HEK293T (cell line): ENCODE measurements at regions not wholly inside any gene's neighbourhood (a gene's known extent, or its start where the extent isn't known, plus 50 kb on each side); places are given as distances from the start of the nearest gene placed in this dataset.

Experiments used
- FOXA1 ChIP-seq: fragments of 450-650 bp; IDR thresholded peaks from 2 replicates; pipeline ENCODE4 v1.6.1; 2016; ENCODE audit warnings: mild to moderate bottlenecking
- FOXK2 ChIP-seq: fragments of 450-650 bp; IDR thresholded peaks from 2 replicates; pipeline ENCODE4 v1.6.1; 2016; ENCODE audit warnings: mild to moderate bottlenecking
- HDGF ChIP-seq: fragments of 450-650 bp; IDR thresholded peaks from 2 replicates; pipeline ENCODE4 v1.6.1; 2017; ENCODE audit warnings: antibody characterized with exemption, borderline replicate concordance
- SP1 ChIP-seq: fragments of 450-650 bp; IDR thresholded peaks from 2 replicates; pipeline ENCODE4 v1.6.1; 2017
- ZNF384 ChIP-seq: fragments of 450-650 bp; IDR thresholded peaks from 2 replicates; pipeline ENCODE4 v1.6.1; 2016

DNA sequence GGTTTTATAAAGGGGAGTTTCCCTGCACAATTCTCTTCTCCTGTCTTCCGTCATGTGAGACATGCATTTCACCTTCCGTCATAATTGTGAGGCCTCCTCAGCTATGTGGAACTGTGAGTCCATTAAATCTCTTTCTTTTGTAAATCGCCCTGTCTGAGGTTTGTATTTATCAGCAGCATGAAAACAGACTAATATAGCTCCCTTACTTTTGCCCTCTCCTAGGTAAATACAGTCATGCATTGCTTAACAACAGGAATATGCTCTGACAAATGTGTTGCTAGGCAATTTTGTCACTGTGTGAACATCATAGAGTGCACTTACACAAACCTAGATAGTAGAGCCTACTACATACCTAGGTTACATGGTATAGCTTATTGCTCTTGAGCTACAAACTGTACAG, 616.8 kb downstream of the RWDD3 start:
- TF ChIP-seq HDGF: no peak
- no peak for TF ChIP-seq FOXA1
- no peak for TF ChIP-seq FOXK2
- no peak for TF ChIP-seq SP1
- no peak for TF ChIP-seq ZNF384
